ENCODE measurements at regions not wholly inside any gene's neighbourhood (a gene's known extent, or its start where the extent isn't known, plus 50 kb on each side); places are given as distances from the start of the nearest gene placed in this dataset.

DNA sequence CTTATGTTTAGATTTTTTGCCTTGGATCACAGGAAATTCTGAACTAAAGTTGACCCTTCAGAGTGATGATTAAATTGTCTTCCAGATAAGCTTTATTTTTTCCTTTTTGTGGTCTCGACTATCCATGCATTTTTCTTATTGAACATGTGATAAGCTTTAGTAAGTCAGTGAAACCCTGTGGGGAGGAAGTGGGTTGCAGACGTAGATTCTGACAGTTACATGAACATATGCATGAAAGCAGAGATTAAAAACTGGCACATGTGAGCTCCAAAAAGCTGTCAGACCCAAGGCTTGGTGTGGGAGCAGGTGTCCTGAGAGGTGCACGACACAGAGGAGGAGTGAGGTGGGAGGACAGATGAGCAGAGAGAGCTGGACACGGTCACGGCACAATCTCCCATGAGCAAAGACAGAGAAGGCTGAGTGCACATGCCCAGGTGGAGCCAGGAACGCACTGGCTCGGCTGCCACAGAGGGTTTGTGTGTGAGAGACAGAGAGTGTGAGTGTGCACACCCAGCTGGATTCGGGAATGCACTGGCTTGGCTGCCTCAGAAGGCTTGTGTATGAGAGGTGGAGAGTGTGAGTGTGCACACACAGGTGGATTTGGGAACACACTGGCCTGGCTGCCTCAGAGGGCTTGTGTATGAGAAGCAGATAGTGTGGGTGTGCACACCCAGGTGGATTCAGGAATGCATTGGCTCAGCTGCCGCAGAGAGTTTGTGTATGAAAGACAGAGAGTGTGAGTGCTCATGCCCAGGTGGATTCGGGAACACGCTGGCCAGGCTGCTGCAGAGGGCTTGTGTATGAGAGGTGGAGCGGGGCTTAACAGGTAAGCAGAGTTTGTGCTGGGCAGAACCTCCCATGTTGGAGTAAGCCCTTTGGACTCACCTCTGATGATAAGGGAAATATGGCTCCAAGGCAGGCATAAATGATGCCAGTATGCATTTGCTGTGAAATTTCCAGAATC is 849.1 kb upstream of the SALL3 start:
- no TSS peak for BruUV-seq (replicated peaks)
- ChIA-PET CTCF (ENCODE audit: unreplicated experiment) (no interaction called here), POLR2A (no interaction called here)
- no peak overlapping the region for H3K27ac ChIP-seq (ENCODE audit: low read depth, low read length, poor library complexity, severe bottlenecking)
- H3K9me3 ChIP-seq (ENCODE audit: low read length), result no peaks in the 10 kb centered on the region
- TF ChIP-seq EZH2phosphoT487 (IDR thresholded peaks at IDR 0.05; ENCODE audit: borderline replicate concordance, low read depth, low read length), result no peak
- TF ChIP-seq, protein P1, sequence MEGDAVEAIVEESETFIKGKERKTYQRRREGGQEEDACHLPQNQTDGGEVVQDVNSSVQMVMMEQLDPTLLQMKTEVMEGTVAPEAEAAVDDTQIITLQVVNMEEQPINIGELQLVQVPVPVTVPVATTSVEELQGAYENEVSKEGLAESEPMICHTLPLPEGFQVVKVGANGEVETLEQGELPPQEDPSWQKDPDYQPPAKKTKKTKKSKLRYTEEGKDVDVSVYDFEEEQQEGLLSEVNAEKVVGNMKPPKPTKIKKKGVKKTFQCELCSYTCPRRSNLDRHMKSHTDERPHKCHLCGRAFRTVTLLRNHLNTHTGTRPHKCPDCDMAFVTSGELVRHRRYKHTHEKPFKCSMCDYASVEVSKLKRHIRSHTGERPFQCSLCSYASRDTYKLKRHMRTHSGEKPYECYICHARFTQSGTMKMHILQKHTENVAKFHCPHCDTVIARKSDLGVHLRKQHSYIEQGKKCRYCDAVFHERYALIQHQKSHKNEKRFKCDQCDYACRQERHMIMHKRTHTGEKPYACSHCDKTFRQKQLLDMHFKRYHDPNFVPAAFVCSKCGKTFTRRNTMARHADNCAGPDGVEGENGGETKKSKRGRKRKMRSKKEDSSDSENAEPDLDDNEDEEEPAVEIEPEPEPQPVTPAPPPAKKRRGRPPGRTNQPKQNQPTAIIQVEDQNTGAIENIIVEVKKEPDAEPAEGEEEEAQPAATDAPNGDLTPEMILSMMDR (conservative IDR thresholded peaks at IDR 0.05; ENCODE audit: low read length), result no peak
- H3K4me1 ChIP-seq (ENCODE audit: insufficient read depth, low read length, poor library complexity, severe bottlenecking), result no peaks in the 10 kb centered on the region
- H4K20me1 ChIP-seq (ENCODE audit: insufficient read depth, low read length), result no peaks in the 10 kb centered on the region
- H3K4me3 ChIP-seq (ENCODE audit: low read depth, low read length, poor library complexity, severe bottlenecking), result no peak overlapping the region
- no peak overlapping the region for H2AFZ ChIP-seq (ENCODE audit: low read length)
- H3K36me3 ChIP-seq (ENCODE audit: insufficient read depth, low read length), result no peaks in the 10 kb centered on the region
- intact Hi-C loops (cut with micrococcal nuclease; ENCODE audit: unreplicated experiment), result no loop called here
- no peaks in the 10 kb centered on the region for H3K79me2 ChIP-seq (ENCODE audit: insufficient read depth, low read depth, low read length)
- no peaks in the 10 kb centered on the region for H3K9me2 ChIP-seq (ENCODE audit: insufficient read depth, low read length)
- DNase-seq (ENCODE audit: low spot score), result no peak
- no peak overlapping the region for H3K4me2 ChIP-seq (ENCODE audit: low read length)

DNA sequence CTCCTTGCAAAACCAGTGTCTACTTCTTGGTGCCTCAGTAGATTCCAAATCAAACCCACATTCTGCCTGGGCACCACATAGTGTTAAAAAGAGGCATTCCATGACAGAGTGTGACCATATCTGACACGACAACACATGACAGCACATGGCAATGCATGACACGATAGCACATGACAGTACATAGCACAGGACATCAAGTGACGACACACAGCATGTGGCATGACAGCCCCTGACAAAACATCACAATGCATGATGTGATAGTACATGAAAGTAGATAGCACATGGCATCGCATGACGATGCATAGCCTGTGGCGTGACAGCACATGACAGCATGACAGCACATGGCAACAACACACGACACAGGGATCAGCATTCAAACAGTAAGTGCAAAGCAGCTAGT is 845.9 kb upstream of the SALL3 start:
- Histone ChIP-seq H3K79me2 (ENCODE audit: insufficient read depth, low read depth, low read length) (no peaks in the 10 kb centered on the region), H3K9me3 (ENCODE audit: low read length) (no peaks in the 10 kb centered on the region), H2AFZ (ENCODE audit: low read length) (no peak overlapping the region), H4K20me1 (ENCODE audit: insufficient read depth, low read length) (no peaks in the 10 kb centered on the region), H3K4me2 (ENCODE audit: low read length) (no peak overlapping the region), H3K4me1 (ENCODE audit: insufficient read depth, low read length, poor library complexity, severe bottlenecking) (no peaks in the 10 kb centered on the region), H3K4me3 (ENCODE audit: low read depth, low read length, poor library complexity, severe bottlenecking) (no peak overlapping the region), H3K9me2 (ENCODE audit: insufficient read depth, low read length) (no peaks in the 10 kb centered on the region), H3K27ac (ENCODE audit: low read depth, low read length, poor library complexity, severe bottlenecking) (no peak overlapping the region), H3K36me3 (ENCODE audit: insufficient read depth, low read length) (no peaks in the 10 kb centered on the region)
- CTCF ChIA-PET (ENCODE audit: unreplicated experiment), result no interaction called here
- DNase-seq (ENCODE audit: low spot score), result no peak
- TF ChIP-seq, protein P1 (conservative IDR thresholded peaks at IDR 0.05; ENCODE audit: low read length), result no peak
- no peak for TF ChIP-seq EZH2phosphoT487 (IDR thresholded peaks at IDR 0.05; ENCODE audit: borderline replicate concordance, low read depth, low read length)
- intact Hi-C loops (cut with micrococcal nuclease; ENCODE audit: unreplicated experiment), result no loop called here
- no TSS peak for BruUV-seq (replicated peaks)
- POLR2A ChIA-PET, result no interaction called here

DNA sequence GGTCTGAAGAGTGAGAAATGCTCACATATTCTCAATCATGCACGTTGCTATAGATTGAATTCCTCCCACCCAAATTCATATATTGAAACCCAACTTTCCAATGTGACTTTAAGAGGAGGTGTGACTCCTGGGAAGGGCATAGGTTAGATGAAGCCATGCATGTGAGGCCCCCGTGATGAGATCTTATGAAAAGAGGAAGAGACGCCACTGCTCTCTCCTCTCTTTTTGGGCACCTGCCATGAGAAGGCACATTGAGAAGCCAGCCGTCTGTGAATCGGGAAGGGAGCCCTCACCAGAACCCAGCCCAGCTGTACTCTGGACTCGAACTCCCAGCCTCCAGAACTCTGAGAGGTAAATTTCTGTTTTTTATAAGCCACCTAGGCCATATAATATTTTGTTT is 842.6 kb upstream of the SALL3 start:
- H4K20me1 ChIP-seq (ENCODE audit: insufficient read depth, low read length), result no peaks in the 10 kb centered on the region
- H3K36me3 ChIP-seq (ENCODE audit: insufficient read depth, low read length), result no peaks in the 10 kb centered on the region
- no peak overlapping the region for H2AFZ ChIP-seq (ENCODE audit: low read length)
- CTCF ChIA-PET (ENCODE audit: unreplicated experiment), result no interaction called here
- no peaks in the 10 kb centered on the region for H3K4me1 ChIP-seq (ENCODE audit: insufficient read depth, low read length, poor library complexity, severe bottlenecking)
- DNase-seq (ENCODE audit: low spot score), result no peak
- no peaks in the 10 kb centered on the region for H3K9me3 ChIP-seq (ENCODE audit: low read length)
- no peak overlapping the region for H3K27ac ChIP-seq (ENCODE audit: low read depth, low read length, poor library complexity, severe bottlenecking)
- H3K79me2 ChIP-seq (ENCODE audit: insufficient read depth, low read depth, low read length), result no peaks in the 10 kb centered on the region
- no peak overlapping the region for H3K4me2 ChIP-seq (ENCODE audit: low read length)
- no peaks in the 10 kb centered on the region for H3K9me2 ChIP-seq (ENCODE audit: insufficient read depth, low read length)
- intact Hi-C loops (cut with micrococcal nuclease; ENCODE audit: unreplicated experiment), result no loop called here
- BruUV-seq (replicated peaks), result no TSS peak
- TF ChIP-seq, protein P1 (conservative IDR thresholded peaks at IDR 0.05; ENCODE audit: low read length), result no peak
- TF ChIP-seq EZH2phosphoT487 (IDR thresholded peaks at IDR 0.05; ENCODE audit: borderline replicate concordance, low read depth, low read length), result no peak
- POLR2A ChIA-PET, result no interaction called here
- no peak overlapping the region for H3K4me3 ChIP-seq (ENCODE audit: low read depth, low read length, poor library complexity, severe bottlenecking)
